ENCODE measurements at regions not wholly inside any gene's neighbourhood (a gene's known extent, or its start where the extent isn't known, plus 50 kb on each side); places are given as distances from the start of the nearest gene placed in this dataset.

DNA sequence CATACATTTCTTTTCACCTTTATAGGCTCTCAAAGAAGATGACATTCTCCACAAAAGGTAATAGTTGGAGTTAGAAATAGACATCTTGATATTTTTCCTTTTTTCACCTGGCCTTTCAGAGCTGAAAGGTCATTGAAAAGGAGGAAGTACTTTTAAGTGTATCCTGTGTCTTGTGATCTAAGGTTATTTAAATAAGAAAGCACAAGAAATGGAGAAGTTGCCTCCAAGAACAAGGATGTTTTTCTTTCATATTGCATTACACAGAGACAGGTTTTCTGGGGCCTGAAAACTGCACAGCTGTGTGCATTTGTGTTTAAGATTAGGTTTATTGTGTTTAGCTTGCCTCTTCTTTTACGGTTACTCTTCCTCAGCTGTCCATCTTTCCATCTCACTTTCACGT, 103.4 kb upstream of the SEMA3D start:
- Histone ChIP-seq H2AFZ (ENCODE audit: low read length) (no peak overlapping the region), H3K9me3 (ENCODE audit: control insufficient read depth, insufficient read depth, low read depth, low read length) (no peaks in the 10 kb centered on the region), H3K9ac (ENCODE audit: insufficient read depth, low read length) (no peak overlapping the region), H3K4me1 (ENCODE audit: control insufficient read depth, extremely low read depth, insufficient read depth, low read length) (no peaks in the 10 kb centered on the region), H3K79me2 (ENCODE audit: control insufficient read depth, insufficient read depth, low read length) (no peaks in the 10 kb centered on the region), H4K20me1 (ENCODE audit: control insufficient read depth, extremely low read depth, insufficient read depth, low read length) (no peaks in the 10 kb centered on the region), H3K36me3 (ENCODE audit: control insufficient read depth, insufficient read depth, low read length) (no peaks in the 10 kb centered on the region), H3K4me3 (replicated peaks in 1 of 4; ENCODE audit: control extremely low read depth in 1 of 4, insufficient read depth in 1 of 4, low read depth in 3 of 4, low read length in 4 of 4) (no peak overlapping the region), H3K27me3 (ENCODE audit: control insufficient read depth, insufficient read depth, low read length) (no peaks in the 10 kb centered on the region), H3K4me2 (ENCODE audit: extremely low read depth, insufficient read depth, low read length) (no peak overlapping the region), H3K27ac (ENCODE audit: insufficient read depth, low read length) (no peak overlapping the region)
- TF ChIP-seq EZH2 (IDR thresholded peaks at IDR 0.05; ENCODE audit: low read length, missing control alignments), result no peak
- no peak for TF ChIP-seq CTCF (conservative IDR thresholded peaks at IDR 0.05 in 1 of 2, IDR thresholded peaks at IDR 0.05 in 1 of 2; ENCODE audit: low read depth in 1 of 2, low read length in 2 of 2)
- no peak for DNase-seq (ENCODE audit: low read depth in 2 of 2)

DNA sequence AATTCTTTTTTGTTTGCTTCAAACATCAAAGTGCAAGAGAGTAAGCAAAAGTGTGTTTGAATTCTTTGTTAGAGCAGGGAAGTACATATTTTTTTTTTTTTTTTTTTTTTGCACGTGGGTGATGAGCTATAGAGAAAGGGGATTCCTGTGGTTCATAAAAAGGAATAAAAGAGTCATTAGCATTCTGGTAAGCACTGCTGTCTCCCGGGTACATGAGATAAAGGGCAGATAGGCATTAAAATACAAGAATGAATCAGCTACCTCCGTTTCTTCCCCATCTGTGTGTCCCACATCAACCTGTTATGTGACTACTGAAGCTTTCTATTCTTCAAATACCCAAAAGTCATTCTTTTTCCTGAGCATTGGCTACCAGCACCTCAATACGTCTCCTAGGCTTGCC, 102.4 kb upstream of the SEMA3D start:
- Histone ChIP-seq H3K4me3 (replicated peaks in 1 of 4; ENCODE audit: control extremely low read depth in 1 of 4, insufficient read depth in 1 of 4, low read depth in 3 of 4, low read length in 4 of 4) (no peak overlapping the region), H3K4me1 (ENCODE audit: control insufficient read depth, extremely low read depth, insufficient read depth, low read length) (no peaks in the 10 kb centered on the region), H2AFZ (ENCODE audit: low read length) (no peak overlapping the region), H3K9ac (ENCODE audit: insufficient read depth, low read length) (no peak overlapping the region), H3K9me3 (ENCODE audit: control insufficient read depth, insufficient read depth, low read depth, low read length) (no peaks in the 10 kb centered on the region), H3K36me3 (ENCODE audit: control insufficient read depth, insufficient read depth, low read length) (no peaks in the 10 kb centered on the region), H4K20me1 (ENCODE audit: control insufficient read depth, extremely low read depth, insufficient read depth, low read length) (no peaks in the 10 kb centered on the region), H3K27ac (ENCODE audit: insufficient read depth, low read length) (no peak overlapping the region), H3K4me2 (ENCODE audit: extremely low read depth, insufficient read depth, low read length) (no peak overlapping the region), H3K27me3 (ENCODE audit: control insufficient read depth, insufficient read depth, low read length) (no peaks in the 10 kb centered on the region), H3K79me2 (ENCODE audit: control insufficient read depth, insufficient read depth, low read length) (no peaks in the 10 kb centered on the region)
- DNase-seq (ENCODE audit: low read depth in 2 of 2), result peak in 1 of 2 donors; percentile 6
- TF ChIP-seq EZH2 (IDR thresholded peaks at IDR 0.05; ENCODE audit: low read length, missing control alignments) (no peak), CTCF (conservative IDR thresholded peaks at IDR 0.05 in 1 of 2, IDR thresholded peaks at IDR 0.05 in 1 of 2; ENCODE audit: low read depth in 1 of 2, low read length in 2 of 2) (no peak)

DNA sequence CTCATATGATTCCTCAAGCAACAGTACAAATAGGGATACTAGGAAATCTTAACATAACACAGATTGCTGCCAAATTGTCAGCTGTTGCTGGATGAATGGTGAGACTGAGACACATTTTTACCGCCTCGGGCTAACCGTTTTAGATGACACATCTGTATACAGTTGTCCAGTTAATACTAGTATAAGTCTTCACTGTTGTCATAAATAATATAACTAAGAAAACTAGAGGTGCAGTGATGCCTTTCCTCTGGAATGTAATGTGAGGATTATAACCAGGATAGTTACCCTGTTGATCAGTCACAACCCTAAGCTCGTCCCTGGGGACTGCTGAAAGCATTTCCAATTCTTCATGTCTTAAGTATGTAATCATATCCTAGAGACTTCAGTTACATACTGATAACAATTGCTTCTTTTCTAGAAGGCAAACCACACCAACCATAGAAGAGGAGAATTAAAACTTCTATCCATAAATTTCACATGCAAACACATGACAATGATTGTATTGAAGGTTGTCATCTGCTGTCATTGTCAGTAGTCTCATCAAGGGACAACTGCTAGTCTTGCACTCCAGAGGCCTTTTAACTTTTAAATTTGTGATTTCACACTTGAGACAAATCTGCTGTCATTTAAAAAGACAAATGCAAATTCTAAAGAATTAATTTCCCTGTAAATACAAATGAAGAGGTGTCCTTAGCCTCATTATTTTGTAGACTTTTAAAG, 100.4 kb upstream of the SEMA3D start:
- DNase-seq (ENCODE audit: low read depth in 2 of 2), result peak; percentile 3 to 7
- Histone ChIP-seq H3K9me3 (ENCODE audit: control insufficient read depth, insufficient read depth, low read depth, low read length) (no peaks in the 10 kb centered on the region), H4K20me1 (ENCODE audit: control insufficient read depth, extremely low read depth, insufficient read depth, low read length) (no peaks in the 10 kb centered on the region), H3K4me2 (ENCODE audit: extremely low read depth, insufficient read depth, low read length) (no peak overlapping the region), H3K27me3 (ENCODE audit: control insufficient read depth, insufficient read depth, low read length) (no peaks in the 10 kb centered on the region), H3K9ac (ENCODE audit: insufficient read depth, low read length) (no peak overlapping the region), H3K4me1 (ENCODE audit: control insufficient read depth, extremely low read depth, insufficient read depth, low read length) (no peaks in the 10 kb centered on the region), H3K79me2 (ENCODE audit: control insufficient read depth, insufficient read depth, low read length) (no peaks in the 10 kb centered on the region), H3K27ac (ENCODE audit: insufficient read depth, low read length) (no peak overlapping the region), H2AFZ (ENCODE audit: low read length) (no peak overlapping the region), H3K36me3 (ENCODE audit: control insufficient read depth, insufficient read depth, low read length) (no peaks in the 10 kb centered on the region), H3K4me3 (replicated peaks in 1 of 4; ENCODE audit: control extremely low read depth in 1 of 4, insufficient read depth in 1 of 4, low read depth in 3 of 4, low read length in 4 of 4) (no peak overlapping the region)
- no peak for TF ChIP-seq CTCF (conservative IDR thresholded peaks at IDR 0.05 in 1 of 2, IDR thresholded peaks at IDR 0.05 in 1 of 2; ENCODE audit: low read depth in 1 of 2, low read length in 2 of 2)
- TF ChIP-seq EZH2 (IDR thresholded peaks at IDR 0.05; ENCODE audit: low read length, missing control alignments), result no peak
